Activated naive CD4-positive, alpha-beta T cell treated with anti-CD3 and anti-CD28 coated beads, Interleukin-2, amount 50 U/mL, for 16 hours (primary cell): ENCODE measurements at regions not wholly inside any gene's neighbourhood (a gene's known extent, or its start where the extent isn't known, plus 50 kb on each side); places are given as distances from the start of the nearest gene placed in this dataset.

Experiments used
- DNase-seq: peaks from one replicate; pipeline ENCODE4 v3.0.0-alpha.2; 2020

DNA sequence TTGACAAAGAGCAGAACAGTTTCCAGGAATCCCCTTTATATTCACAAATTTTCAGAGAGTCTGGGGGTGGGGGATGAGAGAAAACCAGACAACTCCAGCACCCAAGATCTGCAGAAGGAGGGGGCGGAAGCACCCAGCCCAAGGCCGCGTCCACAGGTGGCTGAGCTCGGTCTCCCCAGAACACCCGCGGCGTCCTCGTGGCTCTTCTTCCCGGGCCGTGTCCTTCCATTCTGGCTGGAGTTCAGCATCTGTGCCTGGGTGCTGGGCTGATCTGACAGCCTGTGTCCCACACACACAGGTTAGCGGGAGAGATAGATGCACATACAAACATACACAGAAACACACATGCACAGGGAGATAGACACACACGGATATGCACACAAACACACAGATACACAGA is 455.8 kb upstream of the SALL3 start:
- no peak for DNase-seq

DNA sequence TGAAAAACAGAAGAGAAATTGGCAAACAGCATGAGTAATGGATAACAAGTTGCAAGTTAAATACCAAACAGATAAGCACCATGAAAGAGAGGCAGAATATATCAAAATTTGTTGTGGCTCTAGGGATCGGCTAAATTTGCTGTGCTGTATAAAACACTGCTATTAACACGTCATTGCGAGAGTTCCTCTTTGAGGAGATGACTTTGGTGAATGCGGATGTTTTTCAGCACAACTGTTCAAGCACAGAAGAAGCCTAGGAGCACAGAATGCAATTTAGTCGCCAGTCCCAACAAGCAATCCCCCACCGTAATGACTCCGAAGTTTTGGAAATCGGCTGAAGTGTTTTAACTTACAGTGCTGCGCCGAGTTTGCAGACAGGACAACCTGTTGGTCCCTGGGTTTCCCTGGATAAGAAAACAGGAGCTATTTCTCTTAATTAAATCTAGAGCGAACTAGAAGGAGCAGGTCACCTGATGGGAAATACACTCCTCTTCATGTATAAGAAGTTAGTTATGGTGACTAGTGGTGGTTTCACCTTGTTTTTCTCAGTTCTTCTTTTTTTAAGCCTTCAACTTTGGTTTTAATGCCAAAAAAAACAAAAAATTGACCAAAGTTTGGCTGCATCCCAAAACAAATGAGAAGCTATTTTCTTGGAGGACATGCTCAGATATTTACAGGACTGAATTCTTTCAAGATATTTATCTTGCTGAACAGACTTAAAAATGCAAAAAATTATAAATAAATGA is 454.1 kb upstream of the SALL3 start:
- no peak for DNase-seq

DNA sequence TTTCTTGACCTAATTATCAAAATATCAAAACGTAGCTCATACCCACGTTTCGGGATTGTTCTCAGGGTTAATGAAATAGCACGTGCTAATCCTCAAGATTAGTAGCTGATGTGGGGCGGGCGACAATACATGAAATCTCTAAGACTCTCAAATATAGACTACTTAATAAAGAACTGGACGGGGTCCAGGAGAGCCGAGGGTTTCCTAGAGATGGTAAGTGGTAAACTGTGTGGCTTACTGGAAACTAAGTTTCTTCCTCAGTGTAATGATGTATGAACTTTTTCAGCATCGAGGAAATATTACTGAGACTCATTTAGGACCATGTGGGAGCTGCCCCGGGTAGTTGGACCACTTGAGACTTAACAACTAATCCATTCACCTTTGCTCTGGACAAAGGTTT is 453.3 kb upstream of the SALL3 start:
- DNase-seq: no peak

DNA sequence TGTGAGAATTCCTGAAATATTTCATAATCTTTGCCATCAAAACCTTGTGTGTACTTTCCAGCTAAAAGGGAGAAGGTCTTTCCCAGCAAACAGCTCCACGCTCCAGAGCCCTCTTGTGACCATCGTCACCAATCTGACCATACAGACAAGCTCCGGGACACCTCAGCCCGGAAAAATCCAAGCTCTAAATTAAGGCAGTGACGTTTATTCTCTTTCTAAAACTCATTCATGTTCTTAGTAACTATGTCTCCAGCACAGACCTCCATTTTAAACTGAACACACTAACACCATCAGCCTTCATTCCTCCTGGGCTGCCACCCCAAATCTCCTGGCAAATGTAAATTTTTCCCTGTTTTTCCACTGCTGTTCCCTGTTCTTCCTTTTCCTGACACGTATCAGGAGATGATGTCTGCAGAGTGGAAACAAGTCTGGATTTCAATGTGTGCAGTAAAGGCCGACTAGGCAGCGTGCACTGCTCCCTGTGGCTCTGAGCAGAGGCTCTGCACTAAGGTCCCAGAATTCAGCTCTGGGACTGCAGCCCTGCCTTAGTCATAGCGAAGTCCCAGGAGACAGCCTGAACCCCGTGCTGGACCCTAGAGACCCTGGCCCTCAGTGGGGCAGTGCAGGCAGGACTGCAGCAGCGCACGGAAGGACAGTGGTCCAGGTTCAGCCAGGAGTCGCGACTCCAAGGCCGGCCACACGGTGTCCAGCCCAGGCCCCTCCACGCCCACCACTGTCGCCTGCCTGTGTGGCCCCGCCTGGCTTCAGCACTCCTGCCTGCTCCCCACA is 452.5 kb upstream of the SALL3 start:
- DNase-seq: no peak

DNA sequence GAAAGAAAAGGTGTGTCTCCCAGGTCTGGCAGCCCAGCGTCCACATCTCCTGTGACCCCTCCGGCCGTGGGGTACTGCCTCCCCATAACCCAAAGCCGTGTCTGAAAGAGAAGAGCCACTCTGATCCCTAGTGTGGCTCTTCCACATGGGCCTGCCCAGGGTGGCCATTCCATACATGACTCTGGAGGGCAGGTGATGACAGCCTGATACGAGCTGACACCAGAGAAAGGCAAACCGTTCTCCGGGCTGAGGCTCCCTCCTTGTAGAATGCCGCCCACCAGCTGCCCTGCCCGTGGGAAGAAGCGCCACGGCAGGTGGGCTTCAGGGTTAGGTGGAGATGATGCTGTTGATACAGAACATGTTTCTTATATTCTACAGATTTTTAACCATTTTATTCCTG is 451.6 kb upstream of the SALL3 start:
- DNase-seq: no peak

DNA sequence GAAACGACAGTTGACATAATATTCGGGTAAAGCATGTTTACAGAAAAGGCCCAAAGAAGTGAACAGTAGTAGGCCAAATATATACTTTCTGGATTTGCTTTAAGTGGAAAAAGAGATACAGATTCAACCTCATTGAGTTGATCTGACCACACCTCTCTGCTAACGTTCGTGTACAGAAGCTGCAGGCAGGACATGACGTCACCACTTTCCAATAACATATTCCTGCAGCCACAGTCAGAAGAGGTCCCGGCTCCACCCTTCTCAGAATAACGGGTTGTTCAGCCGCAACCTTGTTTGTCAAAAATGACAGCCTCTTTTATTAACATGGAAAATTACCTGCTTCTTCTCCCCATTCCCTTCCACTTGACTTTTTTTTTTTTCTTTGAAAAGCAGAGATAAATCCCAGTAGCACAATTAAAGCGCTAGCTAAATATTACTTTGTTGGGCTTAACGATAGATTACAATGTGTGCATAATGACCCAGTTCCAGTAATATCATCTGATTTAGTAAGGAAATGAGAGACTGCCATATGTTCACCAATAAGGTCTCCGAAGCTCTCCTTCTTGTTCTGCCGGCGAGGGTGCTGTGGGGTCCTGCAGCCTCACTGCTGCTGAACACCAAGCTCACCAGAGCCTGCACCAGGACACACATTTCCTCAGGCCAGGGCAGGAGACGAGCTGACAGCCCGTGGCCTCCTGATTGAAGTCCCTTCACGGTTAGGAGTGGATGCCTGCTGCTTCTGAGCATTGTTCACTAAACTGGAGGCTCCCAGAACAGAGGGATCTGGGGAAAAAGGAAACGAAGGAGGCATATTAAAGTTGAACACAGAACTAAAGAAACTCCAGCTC is 451.0 kb upstream of the SALL3 start:
- DNase-seq: no peak

DNA sequence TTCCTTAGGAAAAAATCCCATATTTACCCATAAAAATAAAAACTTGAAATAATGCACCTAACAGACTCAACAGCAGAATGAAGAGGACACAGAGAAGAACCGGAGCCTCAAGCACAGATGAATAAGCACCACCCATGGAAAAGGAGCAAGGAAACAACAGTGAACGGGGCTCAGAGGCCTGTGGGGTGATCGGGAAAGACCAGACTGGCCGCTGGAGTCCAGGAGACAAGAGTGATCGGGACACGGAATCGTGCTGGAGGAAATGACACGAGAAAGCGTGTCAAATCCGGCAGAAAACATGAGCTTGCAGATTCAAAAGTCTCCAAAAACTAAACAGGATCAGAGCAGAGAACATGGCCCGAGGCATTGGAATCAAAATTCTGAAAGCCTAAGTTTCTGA is 448.0 kb upstream of the SALL3 start:
- no peak for DNase-seq

DNA sequence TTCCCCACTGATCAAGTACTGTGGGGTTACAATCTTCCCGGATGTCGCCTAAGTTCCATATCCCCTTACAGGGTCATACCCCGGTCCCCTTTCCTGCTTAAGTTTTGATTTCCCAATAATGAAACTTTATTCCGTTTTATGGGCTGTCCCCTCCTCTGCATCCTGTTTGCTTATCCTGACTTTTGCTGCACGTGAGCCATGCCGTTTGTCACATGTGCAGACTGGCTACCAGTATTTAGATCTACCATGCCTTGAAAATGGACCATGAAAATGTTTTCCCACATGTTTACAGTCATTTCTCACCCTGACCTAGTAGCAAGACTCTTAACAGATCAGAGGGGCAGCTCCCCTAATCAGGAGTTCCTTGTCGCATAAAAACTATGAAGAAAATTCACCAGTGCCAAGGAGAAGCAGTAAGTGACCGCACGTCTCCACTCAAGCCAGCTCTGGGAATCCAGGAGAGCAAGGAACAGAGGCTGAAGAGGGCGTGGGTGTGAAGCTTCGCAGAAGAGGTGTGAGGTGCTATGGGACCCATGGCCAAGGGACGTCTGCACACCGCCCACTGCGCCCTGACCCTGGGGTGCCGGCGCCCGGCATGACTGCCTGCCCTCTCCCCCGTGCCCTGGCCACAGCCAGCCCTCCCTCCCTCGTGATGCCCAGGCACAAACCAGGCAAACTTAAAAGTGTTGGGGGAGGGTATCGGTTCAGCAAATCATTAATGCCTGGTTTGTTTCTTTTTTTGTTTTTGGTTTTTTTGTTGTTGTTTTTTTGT is 440.8 kb upstream of the SALL3 start:
- no peak for DNase-seq

DNA sequence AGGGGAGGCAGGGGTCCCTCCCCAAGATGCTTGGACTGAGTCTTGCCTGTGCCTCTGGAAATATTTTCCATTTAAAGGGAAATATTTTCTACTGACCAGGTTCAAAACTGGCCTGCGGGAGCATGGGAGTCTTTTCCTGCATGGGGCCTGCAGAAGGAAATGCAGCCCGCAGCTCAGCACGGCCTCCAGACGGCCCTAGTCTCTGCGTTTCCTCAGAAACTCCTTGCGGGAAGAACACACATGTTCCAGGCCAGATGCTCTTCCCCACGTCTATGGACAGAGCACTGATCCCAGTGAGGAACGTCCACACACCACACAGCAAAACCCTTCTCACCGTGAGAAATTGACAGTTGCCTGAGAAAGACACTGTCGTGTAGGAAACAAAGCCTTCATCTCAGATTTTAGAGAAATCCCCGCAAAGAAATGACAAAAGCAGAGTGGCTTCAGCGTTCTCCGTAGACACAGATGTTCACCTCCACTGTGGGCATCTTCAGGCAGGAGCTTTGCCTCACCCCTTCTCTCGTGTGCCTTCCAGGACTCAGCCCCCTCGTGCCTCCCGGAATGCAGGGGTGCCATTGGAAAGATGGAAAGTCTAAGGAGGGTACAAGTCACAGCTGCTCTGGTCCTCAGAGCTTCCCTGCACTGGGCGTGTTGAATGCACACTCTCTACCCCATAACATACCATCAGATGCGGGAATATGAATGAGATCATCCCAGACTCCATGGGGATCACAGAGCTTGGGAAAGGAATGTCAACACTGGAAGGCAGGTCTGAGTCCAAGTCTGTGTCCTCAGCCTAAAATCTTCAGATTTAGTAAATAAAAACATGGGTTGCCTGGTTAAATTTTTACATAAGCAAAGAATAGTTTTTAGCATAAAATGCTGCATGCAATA is 438.7 kb upstream of the SALL3 start:
- DNase-seq: no peak

DNA sequence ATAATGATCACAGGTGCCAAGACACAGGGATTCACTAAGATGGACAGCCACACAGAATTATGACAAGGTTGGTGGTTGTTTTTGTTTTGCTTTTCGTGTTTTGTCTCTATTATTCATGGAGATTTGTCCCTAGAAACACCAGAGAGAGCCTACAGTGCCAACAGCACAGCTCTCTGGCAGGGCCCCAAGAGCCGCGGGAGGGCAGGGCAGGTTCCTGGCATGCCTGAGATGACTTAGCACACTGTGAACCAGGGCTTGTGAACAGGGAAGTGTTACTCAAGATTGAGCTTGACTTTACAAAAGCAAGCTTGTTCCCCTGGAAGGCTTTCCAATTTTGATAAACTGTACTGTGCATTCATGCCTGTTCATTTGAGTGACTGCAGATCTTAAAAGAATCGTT is 437.4 kb upstream of the SALL3 start:
- no peak for DNase-seq

DNA sequence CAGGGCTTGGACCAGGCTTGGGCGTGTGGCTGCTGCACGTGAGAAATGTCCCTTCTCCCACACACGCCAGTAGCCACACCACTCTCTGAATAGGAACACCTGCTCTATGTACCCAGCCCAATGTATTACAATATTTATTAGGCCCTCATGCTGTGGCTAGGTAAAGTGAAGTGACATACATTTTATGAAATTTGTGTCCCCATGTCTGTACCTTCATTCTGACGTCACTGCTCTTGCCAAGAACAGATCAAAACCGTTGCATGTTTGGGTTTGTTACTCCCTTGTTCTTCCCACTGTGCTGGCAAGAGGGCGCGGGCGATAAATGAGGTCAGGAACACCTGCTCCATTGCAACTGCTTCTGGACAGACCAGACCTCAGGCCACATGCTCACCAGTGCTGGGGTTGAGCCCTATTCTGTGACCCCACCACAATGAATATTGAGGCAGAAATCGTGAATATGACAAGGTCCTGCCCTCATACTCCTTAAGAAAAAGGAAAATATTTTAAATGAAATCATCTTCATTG is 436.4 kb upstream of the SALL3 start:
- no peak for DNase-seq

DNA sequence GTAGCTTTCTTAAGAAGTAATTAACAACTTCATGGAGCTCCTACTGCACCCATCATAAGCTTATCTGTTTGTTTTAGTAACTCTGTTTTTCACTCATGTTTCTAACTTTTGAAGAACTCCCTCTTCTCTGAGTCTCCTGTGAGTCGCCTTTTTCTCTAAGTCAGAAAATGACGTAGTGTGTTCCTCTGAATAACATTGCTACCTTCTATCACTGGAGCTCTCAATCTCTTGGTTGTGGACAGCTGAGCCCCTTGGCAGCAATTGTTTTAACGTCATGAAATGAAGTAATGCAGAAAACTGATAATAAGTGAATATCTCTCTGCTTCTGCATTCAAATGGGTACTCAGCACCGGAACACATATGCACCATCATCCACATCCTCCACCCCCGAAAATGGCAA is 433.3 kb upstream of the SALL3 start:
- no peak for DNase-seq

DNA sequence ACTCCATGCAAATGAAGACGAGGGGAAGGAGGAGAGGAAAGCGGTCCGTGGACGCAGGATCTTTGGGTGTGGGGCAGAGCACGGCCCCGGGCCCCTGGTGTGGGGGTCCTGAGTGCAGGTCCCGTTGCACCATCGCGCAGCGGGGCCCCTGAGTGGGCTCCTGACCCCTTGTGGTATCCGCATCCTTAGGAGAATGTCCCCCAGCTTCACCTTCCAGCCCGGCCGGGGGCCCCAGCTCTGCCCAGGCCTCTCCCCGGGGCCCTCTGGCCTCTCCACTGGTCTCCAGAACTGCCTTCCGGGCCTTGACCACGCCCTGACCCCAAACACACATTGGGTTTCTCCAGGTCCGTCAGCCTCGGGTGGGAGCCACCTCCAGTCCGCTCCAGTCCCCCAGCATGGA is 431.8 kb upstream of the SALL3 start:
- DNase-seq: no peak

DNA sequence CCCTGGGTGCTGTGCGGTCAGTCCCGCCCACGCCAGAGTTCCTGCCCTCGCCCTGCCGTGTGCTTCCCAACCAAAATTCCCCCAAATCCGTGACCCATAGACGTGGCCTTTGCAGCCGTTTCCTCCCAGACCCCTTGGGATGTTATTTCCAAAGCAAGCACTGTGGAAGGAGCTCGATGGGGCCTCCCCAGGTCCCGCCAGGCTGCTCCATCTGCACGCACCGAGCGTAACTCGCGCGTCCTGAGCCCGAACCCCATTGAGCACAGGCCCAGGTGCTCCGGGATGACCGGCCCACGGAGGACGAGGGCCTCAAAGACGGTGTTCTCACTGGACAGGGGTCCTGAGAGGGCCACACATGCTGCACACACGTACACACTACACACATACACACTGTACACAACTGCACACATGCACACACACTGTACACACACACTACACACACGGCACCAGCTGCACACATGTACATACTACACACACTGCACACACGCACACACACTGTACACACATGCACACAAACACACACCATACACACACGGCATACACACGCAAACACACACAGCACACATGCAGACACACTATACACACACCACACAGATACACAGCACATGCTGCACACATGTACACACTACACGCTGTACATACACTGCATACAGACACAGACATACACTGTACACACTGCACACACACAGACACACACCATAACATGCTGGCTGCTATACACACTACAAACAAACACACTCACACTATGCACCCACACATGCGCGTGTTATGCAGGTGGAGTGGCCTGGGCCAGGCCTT is 431.2 kb upstream of the SALL3 start:
- no peak for DNase-seq

DNA sequence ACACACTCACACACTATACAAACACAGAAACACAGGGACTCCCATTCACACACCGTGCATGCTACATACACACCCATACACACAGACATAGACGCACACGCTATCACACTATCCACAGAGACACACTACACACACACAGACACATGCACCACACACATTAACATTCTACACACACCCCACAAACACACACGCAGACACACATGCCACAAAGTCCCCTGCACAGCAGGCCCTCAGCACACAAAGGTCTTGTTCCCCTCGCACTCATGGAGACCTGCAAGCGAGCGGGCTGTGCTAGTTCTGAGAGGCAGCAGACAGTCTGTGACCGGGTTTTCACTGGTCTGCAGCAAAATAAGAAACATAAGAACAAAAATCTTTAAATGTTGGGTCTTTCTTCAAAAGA is 429.6 kb upstream of the SALL3 start:
- DNase-seq: no peak

DNA sequence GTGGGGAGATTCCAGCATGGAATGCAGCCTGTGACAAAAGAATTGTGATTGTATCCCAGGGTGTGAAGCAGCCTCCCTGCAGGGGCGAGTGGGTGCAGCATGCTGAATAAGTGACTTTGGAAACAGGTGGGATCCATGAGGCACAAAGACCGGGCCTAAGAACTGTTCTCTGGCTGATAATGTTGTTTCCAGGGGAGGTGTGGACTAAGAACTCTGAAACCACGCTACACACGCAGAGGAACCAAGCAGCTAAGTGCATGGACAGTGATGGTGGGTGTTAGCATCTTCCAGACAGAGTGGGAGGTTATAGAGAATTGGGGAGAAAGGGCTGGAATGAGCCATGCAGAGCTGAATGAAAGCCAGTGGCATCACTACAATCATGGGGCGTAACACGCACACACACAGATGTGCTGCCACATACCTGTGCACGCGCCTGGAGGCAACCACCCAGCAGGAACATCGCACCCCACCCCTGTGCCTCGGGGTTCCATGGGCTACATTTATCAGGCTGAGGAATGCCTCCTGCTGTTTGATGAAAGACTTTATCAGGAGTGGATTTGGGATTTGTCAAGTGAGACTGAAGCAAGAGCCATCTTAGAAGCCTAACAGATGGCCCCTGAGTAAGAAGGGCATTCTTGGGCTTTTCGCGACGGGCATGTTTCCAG is 424.5 kb upstream of the SALL3 start:
- DNase-seq: no peak

DNA sequence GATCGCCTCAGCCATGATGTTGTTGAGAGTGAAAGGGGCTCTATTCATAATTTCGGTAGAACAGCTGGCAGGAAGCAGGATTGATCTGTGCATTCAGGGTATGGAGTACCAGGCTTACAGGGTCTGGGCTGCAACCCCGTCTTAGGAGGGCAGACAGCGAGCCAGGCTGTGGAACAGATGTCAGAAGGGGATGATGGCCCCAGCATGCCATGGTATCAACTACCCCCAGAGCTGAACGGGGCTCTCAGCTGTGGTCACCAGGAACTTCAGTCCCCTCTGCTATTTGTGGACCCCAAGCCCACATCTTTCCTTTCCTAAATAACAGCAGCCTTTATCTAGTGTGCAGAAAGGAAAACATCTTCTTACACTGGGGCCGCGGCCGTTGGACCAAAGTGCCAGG is 422.2 kb upstream of the SALL3 start:
- no peak for DNase-seq

DNA sequence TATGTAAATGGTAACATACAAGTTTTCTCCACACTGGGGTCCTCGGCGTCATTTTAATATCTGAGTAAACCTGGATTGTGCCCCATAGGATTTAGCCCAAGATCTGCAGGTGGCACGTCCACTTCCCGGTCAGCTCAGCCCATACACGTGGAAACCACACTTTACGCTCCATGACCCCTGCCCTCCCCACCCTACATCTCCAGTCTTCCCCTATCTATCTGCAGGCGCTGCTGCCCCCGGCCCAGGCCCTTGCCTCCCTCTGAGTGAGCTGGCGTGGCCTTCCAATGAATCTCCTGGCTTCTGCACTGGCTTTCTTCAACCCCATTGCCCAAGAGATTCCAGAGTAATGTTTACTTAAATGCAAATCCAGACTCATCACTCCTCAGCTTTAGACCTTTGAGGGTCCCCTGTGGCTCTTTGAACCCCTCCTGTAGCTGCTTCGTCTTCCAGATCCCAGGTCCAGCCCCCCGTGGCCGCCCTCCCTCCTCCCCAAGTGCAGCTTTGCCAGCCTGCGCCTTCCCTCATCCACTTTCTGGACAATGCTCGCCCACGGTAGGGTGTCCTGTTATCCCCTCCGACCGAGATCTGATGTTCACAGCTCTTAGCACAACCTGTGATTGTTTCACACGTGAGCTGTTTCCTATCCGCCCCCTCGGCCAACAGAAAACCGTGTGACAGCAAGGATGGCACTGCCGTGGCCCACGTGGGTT is 421.4 kb upstream of the SALL3 start:
- DNase-seq: no peak

DNA sequence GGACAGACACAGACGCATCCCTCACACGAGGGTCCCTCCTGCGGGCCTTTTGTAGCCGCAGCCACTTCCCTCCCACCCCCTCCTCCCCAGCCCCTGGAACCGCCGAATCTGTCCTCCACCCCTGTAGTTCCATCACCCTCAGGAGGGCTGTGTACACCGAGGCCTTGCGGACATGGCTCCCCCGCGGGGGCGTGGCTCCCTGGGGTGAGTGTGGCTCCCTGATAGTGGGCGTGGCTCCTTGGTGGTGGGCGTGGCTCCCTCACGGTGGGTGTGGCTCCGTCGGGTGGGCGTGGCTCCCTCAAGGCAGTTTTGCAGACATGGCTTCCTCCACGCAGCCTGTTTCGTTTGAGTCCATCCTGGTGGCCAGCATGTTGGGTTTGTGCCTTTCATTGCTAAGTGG is 420.7 kb upstream of the SALL3 start:
- no peak for DNase-seq

DNA sequence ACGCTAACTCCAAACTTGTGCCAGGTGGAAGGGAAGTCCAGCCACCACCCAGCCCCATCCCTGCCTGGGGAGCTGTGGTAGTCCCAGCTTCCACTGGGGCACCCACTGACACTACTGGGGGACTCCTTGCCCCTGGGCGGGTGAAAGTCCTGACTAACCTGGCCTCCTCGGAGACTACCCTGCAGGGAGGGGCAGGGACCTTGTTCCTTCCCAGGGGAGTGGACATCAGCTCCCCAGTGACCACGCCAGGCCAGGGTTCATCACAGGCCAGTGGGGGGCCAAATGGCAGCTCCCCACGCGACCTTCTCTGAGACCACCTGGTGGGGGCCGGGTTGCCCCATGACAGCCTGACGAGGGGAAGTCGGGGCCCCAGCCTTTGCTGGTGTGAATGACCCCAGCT is 420.0 kb upstream of the SALL3 start:
- DNase-seq: no peak
